ENCODE measurements at regions not wholly inside any gene's neighbourhood (a gene's known extent, or its start where the extent isn't known, plus 50 kb on each side); places are given as distances from the start of the nearest gene placed in this dataset.
"Not testable (repeated sequence)": the region's sequence is repeated elsewhere in the genome, so short reads cannot be mapped to it uniquely, and the experiment has no call there.

GRCh38 chr21:32823296-32823695 is 51.7 kb upstream of the PAXBP1 start:
- intact Hi-C loops (cut with DNase I); DNase-seq (ENCODE audit: low spot score): not testable (repeated sequence)

- intact Hi-C loops (cut with DNase I), result no loop called here
- no peak for DNase-seq (ENCODE audit: low spot score)
Measured at GRCh38 chr21:32824950-32825349, 53.4 kb upstream of the PAXBP1 start.

- intact Hi-C loops (cut with DNase I), result loop anchor here (2.0 kb wide), 1 partner anchor 174 kb away; no protein-coding TSS in a partner anchor
- DNase-seq (ENCODE audit: low spot score), result no peak
Measured at GRCh38 chr21:32826329-32827167, 55.0 kb upstream of the PAXBP1 start.

GRCh38 chr21:32828908-32829307 is 57.4 kb upstream of the PAXBP1 start:
- intact Hi-C loops (cut with DNase I), result no loop called here
- no peak for DNase-seq (ENCODE audit: low spot score)

GRCh38 chr21:32829504-32829903 is 57.9 kb upstream of the PAXBP1 start:
- no peak for DNase-seq (ENCODE audit: low spot score)
- intact Hi-C loops (cut with DNase I), result no loop called here

GRCh38 chr21:32831779-32832178 is 60.2 kb upstream of the PAXBP1 start:
- intact Hi-C loops (cut with DNase I), result loop anchor here (10.0 kb wide), 2 partner anchors 363 to 593 kb away; no protein-coding TSS in a partner anchor
- DNase-seq (ENCODE audit: low spot score), result not testable (repeated sequence)

GRCh38 chr21:32834211-32834915 is 62.8 kb upstream of the PAXBP1 start:
- intact Hi-C loops (cut with DNase I), result loop anchor here (10.0 kb wide), 2 partner anchors 360 to 590 kb away; no protein-coding TSS in a partner anchor
- DNase-seq (ENCODE audit: low spot score), result no peak

- DNase-seq (ENCODE audit: low spot score), result no peak
- intact Hi-C loops (cut with DNase I), result loop anchor here (10.0 kb wide), 2 partner anchors 360 to 590 kb away; no protein-coding TSS in a partner anchor
Measured at GRCh38 chr21:32834916-32835235, 63.3 kb upstream of the PAXBP1 start.

- DNase-seq (ENCODE audit: low spot score), result no peak
- intact Hi-C loops (cut with DNase I), result no loop called here
Measured at GRCh38 chr21:32842146-32842545, 70.6 kb upstream of the PAXBP1 start.

GRCh38 chr21:32843561-32843960 is 72.0 kb upstream of the PAXBP1 start:
- intact Hi-C loops (cut with DNase I), result no loop called here
- no peak for DNase-seq (ENCODE audit: low spot score)

- intact Hi-C loops (cut with DNase I), result no loop called here
- no peak for DNase-seq (ENCODE audit: low spot score)
Measured at GRCh38 chr21:32844076-32844475, 72.5 kb upstream of the PAXBP1 start.

GRCh38 chr21:32844653-32845436 is 73.3 kb upstream of the PAXBP1 start:
- intact Hi-C loops (cut with DNase I), result no loop called here
- no peak for DNase-seq (ENCODE audit: low spot score)

- intact Hi-C loops (cut with DNase I), result no loop called here
- DNase-seq (ENCODE audit: low spot score), result no peak
Measured at GRCh38 chr21:32858628-32859027, 87.1 kb upstream of the PAXBP1 start.

- intact Hi-C loops (cut with DNase I), result no loop called here
- no peak for DNase-seq (ENCODE audit: low spot score)
Measured at GRCh38 chr21:32860399-32860798, 88.8 kb upstream of the PAXBP1 start.

GRCh38 chr21:32861866-32862265 is 90.3 kb upstream of the PAXBP1 start:
- no peak for DNase-seq (ENCODE audit: low spot score)
- intact Hi-C loops (cut with DNase I), result no loop called here

- intact Hi-C loops (cut with DNase I), result no loop called here
Measured at GRCh38 chr21:32867597-32867996, 96.0 kb upstream of the PAXBP1 start.

GRCh38 chr21:32868631-32869454 is 97.3 kb upstream of the PAXBP1 start:
- intact Hi-C loops (cut with DNase I), result no loop called here
- no peak for DNase-seq (ENCODE audit: low spot score)

More at GRCh38 chr21:32867597-32867996, 96.0 kb upstream of the PAXBP1 start:
- DNase-seq (ENCODE audit: low spot score), result no peak

- intact Hi-C loops (cut with DNase I), result no loop called here
- no peak for DNase-seq (ENCODE audit: low spot score)
Measured at GRCh38 chr21:32869459-32869858, 97.9 kb upstream of the PAXBP1 start.

GRCh38 chr21:32876426-32876825 is 104.9 kb upstream of the PAXBP1 start:
- no peak for DNase-seq (ENCODE audit: low spot score)
- intact Hi-C loops (cut with DNase I), result no loop called here

All from cardiac septum (tissue), 1 donor.